Right lobe of liver (tissue), 4 donors: ENCODE measurements at regions not wholly inside any gene's neighbourhood (a gene's known extent, or its start where the extent isn't known, plus 50 kb on each side); places are given as distances from the start of the nearest gene placed in this dataset.

Experiments
- CTCF ChIP-seq, 4 donors: fragments of 200-600 bp in 3 of 4; fragments of 450-650 bp in 1 of 4; IDR thresholded peaks; one replicate each; pipeline versions ENCODE4 v1.5.1 to v1.8.0; 2016 to 2022; ENCODE audit warnings: antibody characterized with exemption in 4 of 4, mild to moderate bottlenecking in 2 of 4
- POLR2A ChIP-seq: fragments of 450-650 bp; IDR thresholded peaks from one replicate; pipeline ENCODE4 v1.6.1; 2017; ENCODE audit warnings: antibody characterized with exemption, mild to moderate bottlenecking
- donor health status: DM: no; HTN: no; CAD: no.
- donor health status: DM: no; HTN: no; CAD: no.
- donor health status: DM: no; HTN: yes; CAD: no.

GRCh38 chr20:21575167-21575566, 61.3 kb upstream of the NKX2-2 start:
- TF ChIP-seq POLR2A: no peak
- TF ChIP-seq CTCF (IDR thresholded peaks at IDR 0.05): no peak
